Caco-2 (cell line): ENCODE measurements at regions not wholly inside any gene's neighbourhood (a gene's known extent, or its start where the extent isn't known, plus 50 kb on each side); places are given as distances from the start of the nearest gene placed in this dataset.

Experiments
- BruUV-seq: library from RNA; stranded (reverse); fragments of 400-500 nt; replicated peaks from 2 replicates; lab custom pipeline; 2021; lab: Mats Ljungman, UMichigan
- CTCF ChIA-PET: fragments of 300-600 bp; sonication (Branson Sonifier 250); formaldehyde crosslinking; loops from one replicate; lab custom pipeline; 2022; ENCODE audit warnings: antibody characterized with exemption; lab: Charles Lee
- POLR2A ChIA-PET: fragments of 300-600 bp; sonication (Branson Sonifier 250); formaldehyde crosslinking; loops from one replicate; lab custom pipeline; 2022; ENCODE audit warnings: antibody characterized with exemption; lab: Charles Lee
- DNase-seq, 2 experiments: peaks; one replicate each; pipeline versions ENCODE4 v3.0.0 to v3.0.0-alpha.2; 2020 to 2022
- H3K27me3 ChIP-seq: replicated peaks from 2 replicates; pipeline ENCODE4 v1.6.0; 2011; ENCODE audit warnings: low read length; ENCODE audit not compliant: control insufficient read depth, insufficient read depth
- H3K36me3 ChIP-seq: 2 replicates; pipeline ENCODE4 v1.5.1; 2011; ENCODE audit warnings: low read length; ENCODE audit not compliant: control insufficient read depth, insufficient read depth
- H3K4me1 ChIP-seq: fragments of 250-450 bp; sonication (Bioruptor Pico); 2 replicates; pipeline ENCODE4 v1.5.1; 2020; ENCODE audit warnings: mild to moderate bottlenecking
- H3K4me3 ChIP-seq: 2 replicates; pipeline ENCODE4 v1.5.1; 2011; ENCODE audit warnings: low read depth, mild to moderate bottlenecking, control low read depth, low read length
- H3K9me3 ChIP-seq: fragments of 250-450 bp; sonication (Bioruptor Pico); 2 replicates; pipeline ENCODE4 v1.5.1; 2020; ENCODE audit warnings: mild to moderate bottlenecking, moderate library complexity
- H3K27ac Mint-ChIP-seq: one replicate; pipeline ENCODE4 v1.8.0; 2022; ENCODE audit warnings: mixed read lengths; ENCODE audit not compliant: unreplicated experiment
- H3K27me3 Mint-ChIP-seq: one replicate; pipeline ENCODE4 v1.8.0; 2022; ENCODE audit warnings: mixed read lengths; ENCODE audit not compliant: insufficient read depth, unreplicated experiment
- H3K36me3 Mint-ChIP-seq: one replicate; pipeline ENCODE4 v1.8.0; 2022; ENCODE audit warnings: mild to moderate bottlenecking, mixed read lengths; ENCODE audit not compliant: insufficient read depth, unreplicated experiment
- H3K4me1 Mint-ChIP-seq: one replicate; pipeline ENCODE4 v1.8.0; 2022; ENCODE audit warnings: low read depth, mixed read lengths; ENCODE audit not compliant: unreplicated experiment
- H3K4me3 Mint-ChIP-seq: one replicate; pipeline ENCODE4 v1.8.0; 2022; ENCODE audit warnings: mild to moderate bottlenecking, moderate library complexity, mixed read lengths; ENCODE audit not compliant: unreplicated experiment
- H3K9me3 Mint-ChIP-seq: one replicate; pipeline ENCODE4 v1.8.0; 2022; ENCODE audit warnings: mixed read lengths; ENCODE audit not compliant: unreplicated experiment
- CTCF ChIP-seq, 2 experiments: fragments of 200-600 bp in 1 of 2; IDR thresholded peaks; 1 replicate in 1 of 2; 2 replicates in 1 of 2; pipeline versions ENCODE4 v1.5.1 to v1.8.0; 2011 to 2022; ENCODE audit warnings: antibody characterized with exemption in 1 of 2, control low read depth in 1 of 2, inconsistent platforms in 1 of 2, low read depth in 1 of 2, low read length in 1 of 2, mild to moderate bottlenecking in 1 of 2, moderate library complexity in 1 of 2; ENCODE audit not compliant: insufficient read depth in 1 of 2, severe bottlenecking in 1 of 2, unreplicated experiment in 1 of 2
- intact Hi-C: fragments of 100-400 bp; cut with micrococcal nuclease; formaldehyde crosslinking; loops from one replicate; pipeline ENCODE4 v1.10.0; 2022; ENCODE audit not compliant: unreplicated experiment

DNA sequence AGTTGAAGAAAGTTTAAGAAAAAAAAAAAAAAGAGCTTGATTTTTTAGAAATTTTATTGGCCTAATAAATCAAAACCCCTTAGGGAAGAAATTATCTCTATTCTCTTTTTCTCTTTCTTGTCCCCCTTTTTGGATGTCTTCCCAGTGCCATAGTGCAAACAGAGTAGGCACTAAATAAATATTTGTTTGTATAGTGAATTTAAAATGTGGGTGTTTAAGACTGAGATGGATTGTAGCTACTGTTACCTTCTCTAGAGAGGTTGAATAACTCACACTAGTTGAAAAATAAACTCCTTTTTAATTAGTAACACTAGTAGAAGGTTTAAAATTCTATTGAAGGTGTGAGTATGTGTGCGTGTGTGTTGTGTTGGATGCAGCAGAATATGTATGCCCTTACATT lies 783.8 kb downstream of the NXPH1 start:
- Histone ChIP-seq H3K4me3 (no peak overlapping the region), H3K36me3 (no peaks in the 10 kb centered on the region), H3K9me3 (no peaks in the 10 kb centered on the region), H3K4me1 (no peaks in the 10 kb centered on the region), H3K27me3 (no peaks in the 10 kb centered on the region)
- Mint-ChIP-seq H3K9me3 (no peaks in the 10 kb centered on the region), H3K27me3 (no peaks in the 10 kb centered on the region), H3K27ac (no peak overlapping the region), H3K4me1 (no peaks in the 10 kb centered on the region), H3K4me3 (no peak overlapping the region), H3K36me3 (no peaks in the 10 kb centered on the region)
- intact Hi-C loops = no loop called here
- ChIA-PET CTCF (no interaction called here), POLR2A (no interaction called here)
- no TSS peak for BruUV-seq
- no peak for TF ChIP-seq CTCF (IDR thresholded peaks at IDR 0.05; ENCODE audit: insufficient read depth in 1 of 2, low read depth in 1 of 2, low read length in 1 of 2, severe bottlenecking in 1 of 2, unreplicated experiment in 1 of 2)
- DNase-seq = no peak

DNA sequence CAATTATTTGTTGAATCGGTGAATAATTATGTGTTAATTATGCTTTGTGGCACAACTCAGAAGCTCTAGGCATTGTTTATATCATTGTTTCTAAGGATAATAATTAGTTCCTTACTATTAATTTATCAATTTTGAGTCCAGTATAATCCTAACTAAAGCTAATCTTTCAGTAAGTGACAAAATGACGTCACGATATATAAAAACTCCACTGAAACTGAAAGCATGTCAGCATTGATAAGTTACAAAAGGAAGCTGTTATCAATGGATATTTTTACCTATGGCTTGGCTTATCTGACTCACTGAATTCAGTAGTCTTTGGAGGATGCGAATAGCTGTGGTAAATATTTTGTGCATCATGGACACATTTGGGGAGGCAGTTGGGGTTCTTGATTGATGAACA lies 793.1 kb downstream of the NXPH1 start:
- H3K36me3 Mint-ChIP-seq = no peaks in the 10 kb centered on the region
- no peaks in the 10 kb centered on the region for H3K36me3 ChIP-seq
- no peak overlapping the region for H3K4me3 Mint-ChIP-seq
- no peak overlapping the region for H3K27ac Mint-ChIP-seq
- H3K27me3 Mint-ChIP-seq = no peaks in the 10 kb centered on the region
- no peak for DNase-seq
- TF ChIP-seq CTCF (IDR thresholded peaks at IDR 0.05; ENCODE audit: insufficient read depth in 1 of 2, low read depth in 1 of 2, low read length in 1 of 2, severe bottlenecking in 1 of 2, unreplicated experiment in 1 of 2) = no peak
- H3K9me3 Mint-ChIP-seq = no peaks in the 10 kb centered on the region
- CTCF ChIA-PET = no interaction called here
- BruUV-seq = no TSS peak
- no peaks in the 10 kb centered on the region for H3K4me1 ChIP-seq
- H3K4me1 Mint-ChIP-seq = no peaks in the 10 kb centered on the region
- POLR2A ChIA-PET = no interaction called here
- no peak overlapping the region for H3K4me3 ChIP-seq
- H3K9me3 ChIP-seq = no peaks in the 10 kb centered on the region
- intact Hi-C loops = no loop called here
- no peaks in the 10 kb centered on the region for H3K27me3 ChIP-seq

DNA sequence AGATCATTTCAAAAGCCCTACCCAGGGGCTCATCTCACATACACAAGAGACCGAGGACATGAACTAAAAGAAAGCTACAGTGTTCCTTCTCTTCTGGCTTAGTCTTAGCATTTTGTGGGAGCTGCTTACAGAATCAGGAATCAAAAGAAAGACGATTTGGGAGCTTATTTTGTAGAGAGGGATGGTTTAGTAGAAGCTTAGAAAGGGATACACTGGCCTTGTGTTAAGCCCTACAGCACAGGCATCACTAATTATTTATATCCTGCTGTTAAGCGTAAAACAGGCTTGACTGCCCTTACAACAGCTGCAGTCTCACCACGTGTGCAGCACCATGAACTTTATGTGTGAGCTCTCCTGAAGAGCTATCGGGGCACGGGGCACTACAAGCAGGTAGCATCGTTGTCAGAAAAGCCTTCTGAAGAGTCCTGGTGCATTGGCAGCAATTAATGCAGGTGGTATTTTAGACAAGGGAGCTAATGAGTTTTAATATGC lies 798.3 kb downstream of the NXPH1 start:
- no peak for TF ChIP-seq CTCF (IDR thresholded peaks at IDR 0.05; ENCODE audit: insufficient read depth in 1 of 2, low read depth in 1 of 2, low read length in 1 of 2, severe bottlenecking in 1 of 2, unreplicated experiment in 1 of 2)
- Mint-ChIP-seq H3K9me3 (no peaks in the 10 kb centered on the region), H3K4me1 (no peaks in the 10 kb centered on the region), H3K27me3 (peaks cover 5% of the 10 kb centered on the region), H3K27ac (no peak overlapping the region), H3K4me3 (no peak overlapping the region), H3K36me3 (no peaks in the 10 kb centered on the region)
- no TSS peak for BruUV-seq
- intact Hi-C loops = no loop called here
- no peaks in the 10 kb centered on the region for H3K36me3 ChIP-seq
- POLR2A ChIA-PET = no interaction called here
- H3K9me3 ChIP-seq = no peaks in the 10 kb centered on the region
- CTCF ChIA-PET = no interaction called here
- no peaks in the 10 kb centered on the region for H3K27me3 ChIP-seq
- DNase-seq = no peak
- H3K4me3 ChIP-seq = no peak overlapping the region
- no peaks in the 10 kb centered on the region for H3K4me1 ChIP-seq
